ENCODE measurements at regions not wholly inside any gene's neighbourhood (a gene's known extent, or its start where the extent isn't known, plus 50 kb on each side); places are given as distances from the start of the nearest gene placed in this dataset.

DNA sequence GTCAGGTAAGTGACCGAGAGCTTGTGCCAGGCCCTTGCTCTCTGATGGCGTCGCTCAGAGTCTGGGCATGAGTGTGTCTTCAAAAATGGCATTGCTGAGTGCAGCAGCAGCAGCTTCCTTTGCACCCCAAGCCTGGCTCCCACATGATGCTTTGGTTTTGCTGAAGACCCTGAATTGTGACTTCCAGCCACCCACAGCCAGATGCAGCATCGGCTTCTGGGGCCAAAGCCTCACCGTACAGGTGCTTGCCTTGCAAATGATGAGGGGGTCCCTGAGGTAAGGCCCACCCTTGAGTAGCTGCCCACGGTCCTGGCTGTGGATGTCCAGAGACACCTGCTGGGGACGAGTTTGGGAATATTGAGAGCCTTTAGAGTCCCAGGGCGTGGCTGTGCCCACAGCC lies 57.9 kb downstream of the JAKMIP3 start:
- TF ChIP-seq, protein P1, sequence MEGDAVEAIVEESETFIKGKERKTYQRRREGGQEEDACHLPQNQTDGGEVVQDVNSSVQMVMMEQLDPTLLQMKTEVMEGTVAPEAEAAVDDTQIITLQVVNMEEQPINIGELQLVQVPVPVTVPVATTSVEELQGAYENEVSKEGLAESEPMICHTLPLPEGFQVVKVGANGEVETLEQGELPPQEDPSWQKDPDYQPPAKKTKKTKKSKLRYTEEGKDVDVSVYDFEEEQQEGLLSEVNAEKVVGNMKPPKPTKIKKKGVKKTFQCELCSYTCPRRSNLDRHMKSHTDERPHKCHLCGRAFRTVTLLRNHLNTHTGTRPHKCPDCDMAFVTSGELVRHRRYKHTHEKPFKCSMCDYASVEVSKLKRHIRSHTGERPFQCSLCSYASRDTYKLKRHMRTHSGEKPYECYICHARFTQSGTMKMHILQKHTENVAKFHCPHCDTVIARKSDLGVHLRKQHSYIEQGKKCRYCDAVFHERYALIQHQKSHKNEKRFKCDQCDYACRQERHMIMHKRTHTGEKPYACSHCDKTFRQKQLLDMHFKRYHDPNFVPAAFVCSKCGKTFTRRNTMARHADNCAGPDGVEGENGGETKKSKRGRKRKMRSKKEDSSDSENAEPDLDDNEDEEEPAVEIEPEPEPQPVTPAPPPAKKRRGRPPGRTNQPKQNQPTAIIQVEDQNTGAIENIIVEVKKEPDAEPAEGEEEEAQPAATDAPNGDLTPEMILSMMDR (conservative IDR thresholded peaks at IDR 0.05; ENCODE audit: low read depth, low read length) = no peak
- no peak for TF ChIP-seq EZH2 (IDR thresholded peaks at IDR 0.05; ENCODE audit: borderline replicate concordance, low read depth, low read length, poor library complexity, severe bottlenecking)

Measured in A673 (cell line).